WTC11 (cell line): ENCODE measurements at regions not wholly inside any gene's neighbourhood (a gene's known extent, or its start where the extent isn't known, plus 50 kb on each side); places are given as distances from the start of the nearest gene placed in this dataset.

Source experiments
- ATAC-seq: fragments of 200-7000 bp; cut with Tn5 transposase; 2 replicates; pipeline ENCODE4 v1.10.0; 2021; ENCODE audit warnings: mild to moderate bottlenecking, moderate library complexity
- CTCF ChIA-PET: fragments of 300-600 bp; sonication (Branson Sonifier 250); formaldehyde crosslinking; loops from one replicate; lab custom pipeline; 2021; ENCODE audit warnings: antibody characterized with exemption; lab: Charles Lee
- POLR2A ChIA-PET: fragments of 350-600 bp; sonication (Branson Sonifier 250); formaldehyde crosslinking; loops from one replicate; lab custom pipeline; 2021; ENCODE audit warnings: antibody characterized with exemption; lab: Charles Lee
- DNase-seq: peaks from one replicate; pipeline ENCODE4 v3.0.0; 2021; ENCODE audit warnings: low spot score
- H3K27ac Mint-ChIP-seq: 2 replicates; pipeline ENCODE4 v1.8.0; 2021; ENCODE audit warnings: mixed read lengths
- H3K27me3 Mint-ChIP-seq: 2 replicates; pipeline ENCODE4 v1.8.0; 2021; ENCODE audit warnings: low read depth, mild to moderate bottlenecking, moderate library complexity, mixed read lengths
- H3K36me3 Mint-ChIP-seq: 2 replicates; pipeline ENCODE4 v1.8.0; 2021; ENCODE audit warnings: mixed read lengths
- H3K4me1 Mint-ChIP-seq: 2 replicates; pipeline ENCODE4 v1.8.0; 2022; ENCODE audit warnings: mixed read lengths
- H3K4me3 Mint-ChIP-seq: 2 replicates; pipeline ENCODE4 v1.8.0; 2021; ENCODE audit warnings: mild to moderate bottlenecking, moderate library complexity, mixed read lengths
- H3K9me3 Mint-ChIP-seq: 2 replicates; pipeline ENCODE4 v1.8.0; 2021; ENCODE audit warnings: mixed read lengths
- CBFB ChIP-seq: sonication (generic); formaldehyde crosslinking; IDR thresholded peaks from 2 replicates; pipeline ENCODE4 v1.8.1; 2022; ENCODE audit warnings: mild to moderate bottlenecking, low read depth, missing genetic modification reagents
- CREB1 ChIP-seq: sonication (generic); formaldehyde crosslinking; IDR thresholded peaks from 2 replicates; pipeline ENCODE4 v1.8.0; 2023; ENCODE audit warnings: mild to moderate bottlenecking, missing genetic modification reagents
- CREM ChIP-seq: sonication (generic); formaldehyde crosslinking; IDR thresholded peaks from 2 replicates; pipeline ENCODE4 v1.8.1; 2022; ENCODE audit warnings: mild to moderate bottlenecking, missing genetic modification reagents, moderate library complexity
- ELF4 ChIP-seq: sonication (generic); formaldehyde crosslinking; IDR thresholded peaks from 2 replicates; pipeline ENCODE4 v1.8.1; 2022; ENCODE audit warnings: low read depth, mild to moderate bottlenecking, moderate library complexity, missing genetic modification reagents
- GTF2I ChIP-seq: fragments of 250-450 bp; sonication (Bioruptor Pico); conservative IDR thresholded peaks from 2 replicates; pipeline ENCODE4 v1.4.0; 2021; ENCODE audit warnings: mild to moderate bottlenecking
- HMGA2 ChIP-seq: fragments of 250-450 bp; sonication (Bioruptor Pico); IDR thresholded peaks from 2 replicates; pipeline ENCODE4 v1.4.0; 2021; ENCODE audit warnings: mild to moderate bottlenecking, moderate library complexity
- JAZF1 ChIP-seq: fragments of 250-450 bp; sonication (Bioruptor Pico); IDR thresholded peaks from 2 replicates; pipeline ENCODE4 v1.9.0; 2021; ENCODE audit warnings: moderate library complexity, mild to moderate bottlenecking, inconsistent platforms
- MAX ChIP-seq: sonication (generic); formaldehyde crosslinking; IDR thresholded peaks from 2 replicates; pipeline ENCODE4 v1.8.0; 2022; ENCODE audit warnings: mild to moderate bottlenecking, missing genetic modification reagents
- MLX ChIP-seq: sonication (generic); formaldehyde crosslinking; IDR thresholded peaks from 2 replicates; pipeline ENCODE4 v1.8.1; 2023; ENCODE audit warnings: mild to moderate bottlenecking, missing genetic modification reagents, moderate library complexity
- MXD4 ChIP-seq: fragments of 250-450 bp; sonication (Bioruptor Pico); IDR thresholded peaks from 2 replicates; pipeline ENCODE4 v1.8.0; 2021; ENCODE audit warnings: mild to moderate bottlenecking, moderate library complexity, borderline replicate concordance
- SMAD4 ChIP-seq: sonication (generic); formaldehyde crosslinking; IDR thresholded peaks from 2 replicates; pipeline ENCODE4 v1.8.0; 2022; ENCODE audit warnings: mild to moderate bottlenecking, missing genetic modification reagents
- SP1 ChIP-seq: sonication (generic); formaldehyde crosslinking; conservative IDR thresholded peaks from 2 replicates; pipeline ENCODE4 v1.8.1; 2022; ENCODE audit warnings: missing genetic modification reagents
- ZNF416 ChIP-seq: fragments of 250-450 bp; sonication (Bioruptor Pico); IDR thresholded peaks from 2 replicates; pipeline ENCODE4 v1.9.0; 2021; ENCODE audit warnings: mild to moderate bottlenecking, inconsistent platforms
- ZSCAN18 ChIP-seq: fragments of 250-450 bp; sonication (Bioruptor Pico); IDR thresholded peaks from 2 replicates; pipeline ENCODE4 v2.1.2; 2022; ENCODE audit warnings: mild to moderate bottlenecking, moderate library complexity
- TF ChIP-seq, protein P1 (sequence below): sonication (generic); formaldehyde crosslinking; IDR thresholded peaks from 2 replicates; pipeline ENCODE4 v1.8.1; 2022; ENCODE audit warnings: low read depth, missing genetic modification reagents, borderline replicate concordance
- TF ChIP-seq, protein P2 (sequence below): sonication (generic); formaldehyde crosslinking; IDR thresholded peaks from 2 replicates; pipeline ENCODE4 v1.8.1; 2022; ENCODE audit warnings: missing genetic modification reagents, borderline replicate concordance
- TF ChIP-seq, protein P3 (sequence below): sonication (generic); formaldehyde crosslinking; IDR thresholded peaks from 2 replicates; pipeline ENCODE4 v1.8.0; 2023; ENCODE audit warnings: mild to moderate bottlenecking, missing genetic modification reagents
- TF ChIP-seq, protein P4 (sequence below): sonication (generic); formaldehyde crosslinking; IDR thresholded peaks from 2 replicates; pipeline ENCODE4 v1.8.1; 2023; ENCODE audit warnings: mild to moderate bottlenecking, missing genetic modification reagents, borderline replicate concordance
- TF ChIP-seq, protein P5 (sequence below): sonication (generic); formaldehyde crosslinking; IDR thresholded peaks from 2 replicates; pipeline ENCODE4 v1.8.1; 2023; ENCODE audit warnings: mild to moderate bottlenecking, missing genetic modification reagents
- TF ChIP-seq, protein P6 (sequence below): fragments of 250-450 bp; sonication (Bioruptor Pico); IDR thresholded peaks from 2 replicates; pipeline ENCODE4 v1.9.0; 2021; ENCODE audit warnings: moderate library complexity, mild to moderate bottlenecking, inconsistent platforms, borderline replicate concordance

- TF ChIP-seq, protein P1, sequence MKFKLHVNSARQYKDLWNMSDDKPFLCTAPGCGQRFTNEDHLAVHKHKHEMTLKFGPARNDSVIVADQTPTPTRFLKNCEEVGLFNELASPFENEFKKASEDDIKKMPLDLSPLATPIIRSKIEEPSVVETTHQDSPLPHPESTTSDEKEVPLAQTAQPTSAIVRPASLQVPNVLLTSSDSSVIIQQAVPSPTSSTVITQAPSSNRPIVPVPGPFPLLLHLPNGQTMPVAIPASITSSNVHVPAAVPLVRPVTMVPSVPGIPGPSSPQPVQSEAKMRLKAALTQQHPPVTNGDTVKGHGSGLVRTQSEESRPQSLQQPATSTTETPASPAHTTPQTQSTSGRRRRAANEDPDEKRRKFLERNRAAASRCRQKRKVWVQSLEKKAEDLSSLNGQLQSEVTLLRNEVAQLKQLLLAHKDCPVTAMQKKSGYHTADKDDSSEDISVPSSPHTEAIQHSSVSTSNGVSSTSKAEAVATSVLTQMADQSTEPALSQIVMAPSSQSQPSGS (CRISPR knock-in tag), result no peak
- TF ChIP-seq, protein P2, sequence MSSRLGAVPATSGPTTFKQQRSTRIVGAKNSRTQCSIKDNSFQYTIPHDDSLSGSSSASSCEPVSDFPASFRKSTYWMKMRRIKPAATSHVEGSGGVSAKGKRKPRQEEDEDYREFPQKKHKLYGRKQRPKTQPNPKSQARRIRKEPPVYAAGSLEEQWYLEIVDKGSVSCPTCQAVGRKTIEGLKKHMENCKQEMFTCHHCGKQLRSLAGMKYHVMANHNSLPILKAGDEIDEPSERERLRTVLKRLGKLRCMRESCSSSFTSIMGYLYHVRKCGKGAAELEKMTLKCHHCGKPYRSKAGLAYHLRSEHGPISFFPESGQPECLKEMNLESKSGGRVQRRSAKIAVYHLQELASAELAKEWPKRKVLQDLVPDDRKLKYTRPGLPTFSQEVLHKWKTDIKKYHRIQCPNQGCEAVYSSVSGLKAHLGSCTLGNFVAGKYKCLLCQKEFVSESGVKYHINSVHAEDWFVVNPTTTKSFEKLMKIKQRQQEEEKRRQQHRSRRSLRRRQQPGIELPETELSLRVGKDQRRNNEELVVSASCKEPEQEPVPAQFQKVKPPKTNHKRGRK (CRISPR knock-in tag), result no peak
- no peak for TF ChIP-seq JAZF1 (CRISPR knock-in tag)
- no peak for TF ChIP-seq SP1 (CRISPR knock-in tag)
- TF ChIP-seq ZSCAN18 (CRISPR knock-in tag), result no peak
- no peak for TF ChIP-seq CREM (CRISPR knock-in tag)
- no peak for TF ChIP-seq MXD4 (CRISPR knock-in tag)
- TF ChIP-seq MAX (CRISPR knock-in tag), result no peak
- TF ChIP-seq GTF2I (CRISPR knock-in tag), result no peak
- no peak for TF ChIP-seq CREB1 (CRISPR knock-in tag)
- TF ChIP-seq ZNF416 (CRISPR knock-in tag), result no peak
- TF ChIP-seq, all 79 proteins: peak for 0
These were observed 104.7 kb upstream of the NABP1 start (continued) for GRCh38 chr2:191573216-191573615.

GRCh38 chr2:191574232-191574631 is 103.7 kb upstream of the NABP1 start:
- TF ChIP-seq, protein P3, sequence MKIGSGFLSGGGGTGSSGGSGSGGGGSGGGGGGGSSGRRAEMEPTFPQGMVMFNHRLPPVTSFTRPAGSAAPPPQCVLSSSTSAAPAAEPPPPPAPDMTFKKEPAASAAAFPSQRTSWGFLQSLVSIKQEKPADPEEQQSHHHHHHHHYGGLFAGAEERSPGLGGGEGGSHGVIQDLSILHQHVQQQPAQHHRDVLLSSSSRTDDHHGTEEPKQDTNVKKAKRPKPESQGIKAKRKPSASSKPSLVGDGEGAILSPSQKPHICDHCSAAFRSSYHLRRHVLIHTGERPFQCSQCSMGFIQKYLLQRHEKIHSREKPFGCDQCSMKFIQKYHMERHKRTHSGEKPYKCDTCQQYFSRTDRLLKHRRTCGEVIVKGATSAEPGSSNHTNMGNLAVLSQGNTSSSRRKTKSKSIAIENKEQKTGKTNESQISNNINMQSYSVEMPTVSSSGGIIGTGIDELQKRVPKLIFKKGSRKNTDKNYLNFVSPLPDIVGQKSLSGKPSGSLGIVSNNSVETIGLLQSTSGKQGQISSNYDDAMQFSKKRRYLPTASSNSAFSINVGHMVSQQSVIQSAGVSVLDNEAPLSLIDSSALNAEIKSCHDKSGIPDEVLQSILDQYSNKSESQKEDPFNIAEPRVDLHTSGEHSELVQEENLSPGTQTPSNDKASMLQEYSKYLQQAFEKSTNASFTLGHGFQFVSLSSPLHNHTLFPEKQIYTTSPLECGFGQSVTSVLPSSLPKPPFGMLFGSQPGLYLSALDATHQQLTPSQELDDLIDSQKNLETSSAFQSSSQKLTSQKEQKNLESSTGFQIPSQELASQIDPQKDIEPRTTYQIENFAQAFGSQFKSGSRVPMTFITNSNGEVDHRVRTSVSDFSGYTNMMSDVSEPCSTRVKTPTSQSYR (CRISPR knock-in tag), result no peak
- TF ChIP-seq, protein P4, sequence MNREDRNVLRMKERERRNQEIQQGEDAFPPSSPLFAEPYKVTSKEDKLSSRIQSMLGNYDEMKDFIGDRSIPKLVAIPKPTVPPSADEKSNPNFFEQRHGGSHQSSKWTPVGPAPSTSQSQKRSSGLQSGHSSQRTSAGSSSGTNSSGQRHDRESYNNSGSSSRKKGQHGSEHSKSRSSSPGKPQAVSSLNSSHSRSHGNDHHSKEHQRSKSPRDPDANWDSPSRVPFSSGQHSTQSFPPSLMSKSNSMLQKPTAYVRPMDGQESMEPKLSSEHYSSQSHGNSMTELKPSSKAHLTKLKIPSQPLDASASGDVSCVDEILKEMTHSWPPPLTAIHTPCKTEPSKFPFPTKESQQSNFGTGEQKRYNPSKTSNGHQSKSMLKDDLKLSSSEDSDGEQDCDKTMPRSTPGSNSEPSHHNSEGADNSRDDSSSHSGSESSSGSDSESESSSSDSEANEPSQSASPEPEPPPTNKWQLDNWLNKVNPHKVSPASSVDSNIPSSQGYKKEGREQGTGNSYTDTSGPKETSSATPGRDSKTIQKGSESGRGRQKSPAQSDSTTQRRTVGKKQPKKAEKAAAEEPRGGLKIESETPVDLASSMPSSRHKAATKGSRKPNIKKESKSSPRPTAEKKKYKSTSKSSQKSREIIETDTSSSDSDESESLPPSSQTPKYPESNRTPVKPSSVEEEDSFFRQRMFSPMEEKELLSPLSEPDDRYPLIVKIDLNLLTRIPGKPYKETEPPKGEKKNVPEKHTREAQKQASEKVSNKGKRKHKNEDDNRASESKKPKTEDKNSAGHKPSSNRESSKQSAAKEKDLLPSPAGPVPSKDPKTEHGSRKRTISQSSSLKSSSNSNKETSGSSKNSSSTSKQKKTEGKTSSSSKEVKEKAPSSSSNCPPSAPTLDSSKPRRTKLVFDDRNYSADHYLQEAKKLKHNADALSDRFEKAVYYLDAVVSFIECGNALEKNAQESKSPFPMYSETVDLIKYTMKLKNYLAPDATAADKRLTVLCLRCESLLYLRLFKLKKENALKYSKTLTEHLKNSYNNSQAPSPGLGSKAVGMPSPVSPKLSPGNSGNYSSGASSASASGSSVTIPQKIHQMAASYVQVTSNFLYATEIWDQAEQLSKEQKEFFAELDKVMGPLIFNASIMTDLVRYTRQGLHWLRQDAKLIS (CRISPR knock-in tag), result no peak
- TF ChIP-seq CBFB (CRISPR knock-in tag), result no peak
- TF ChIP-seq ELF4 (CRISPR knock-in tag), result no peak
- TF ChIP-seq, protein P5, sequence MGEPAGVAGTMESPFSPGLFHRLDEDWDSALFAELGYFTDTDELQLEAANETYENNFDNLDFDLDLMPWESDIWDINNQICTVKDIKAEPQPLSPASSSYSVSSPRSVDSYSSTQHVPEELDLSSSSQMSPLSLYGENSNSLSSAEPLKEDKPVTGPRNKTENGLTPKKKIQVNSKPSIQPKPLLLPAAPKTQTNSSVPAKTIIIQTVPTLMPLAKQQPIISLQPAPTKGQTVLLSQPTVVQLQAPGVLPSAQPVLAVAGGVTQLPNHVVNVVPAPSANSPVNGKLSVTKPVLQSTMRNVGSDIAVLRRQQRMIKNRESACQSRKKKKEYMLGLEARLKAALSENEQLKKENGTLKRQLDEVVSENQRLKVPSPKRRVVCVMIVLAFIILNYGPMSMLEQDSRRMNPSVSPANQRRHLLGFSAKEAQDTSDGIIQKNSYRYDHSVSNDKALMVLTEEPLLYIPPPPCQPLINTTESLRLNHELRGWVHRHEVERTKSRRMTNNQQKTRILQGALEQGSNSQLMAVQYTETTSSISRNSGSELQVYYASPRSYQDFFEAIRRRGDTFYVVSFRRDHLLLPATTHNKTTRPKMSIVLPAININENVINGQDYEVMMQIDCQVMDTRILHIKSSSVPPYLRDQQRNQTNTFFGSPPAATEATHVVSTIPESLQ (CRISPR knock-in tag), result no peak
- TF ChIP-seq HMGA2, result no peak
- TF ChIP-seq, protein P6, sequence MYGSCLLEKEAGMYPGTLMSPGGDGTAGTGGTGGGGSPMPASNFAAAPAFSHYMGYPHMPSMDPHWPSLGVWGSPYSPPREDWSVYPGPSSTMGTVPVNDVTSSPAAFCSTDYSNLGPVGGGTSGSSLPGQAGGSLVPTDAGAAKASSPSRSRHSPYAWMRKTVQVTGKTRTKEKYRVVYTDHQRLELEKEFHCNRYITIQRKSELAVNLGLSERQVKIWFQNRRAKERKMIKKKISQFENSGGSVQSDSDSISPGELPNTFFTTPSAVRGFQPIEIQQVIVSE (CRISPR knock-in tag), result no peak
- no peak for TF ChIP-seq SMAD4
- TF ChIP-seq MLX (CRISPR knock-in tag), result no peak
- TF ChIP-seq, all 79 proteins: peak for 0
- no peak overlapping the region for H3K27ac Mint-ChIP-seq
- ChIA-PET POLR2A (no interaction called here), CTCF (no interaction called here)
- ATAC-seq (no peak), DNase-seq (no peak)
- no peaks in the 10 kb centered on the region for H3K27me3 Mint-ChIP-seq
- peaks cover 22% of the 10 kb centered on the region for H3K4me1 Mint-ChIP-seq
- no peaks in the 10 kb centered on the region for H3K9me3 Mint-ChIP-seq
- H3K36me3 Mint-ChIP-seq, result no peaks in the 10 kb centered on the region
- no peak overlapping the region for H3K4me3 Mint-ChIP-seq
